GM13977 (cell line): ENCODE measurements at regions not wholly inside any gene's neighbourhood (a gene's known extent, or its start where the extent isn't known, plus 50 kb on each side); places are given as distances from the start of the nearest gene placed in this dataset.

Experiments
- DNase-seq: peaks from one replicate; pipeline ENCODE4 v3.0.0; 2012; ENCODE audit warnings: low spot score
- CTCF ChIP-seq: IDR thresholded peaks from 2 replicates; pipeline ENCODE4 v1.5.1; 2012; ENCODE audit warnings: mild to moderate bottlenecking, control low read depth; ENCODE audit not compliant: insufficient read depth; ENCODE audit errors: extremely low read depth, missing control alignments
- in situ Hi-C: fragments of 300-500 bp; cut with MboI; formaldehyde crosslinking; loops from one replicate; pipeline ENCODE4 v1.12.0; 2022; ENCODE audit warnings: low sequenced_read_pairs, low pct_unique_long_range_greater_than_20kb, mixed read lengths, inconsistent platforms; ENCODE audit not compliant: unreplicated experiment

DNA sequence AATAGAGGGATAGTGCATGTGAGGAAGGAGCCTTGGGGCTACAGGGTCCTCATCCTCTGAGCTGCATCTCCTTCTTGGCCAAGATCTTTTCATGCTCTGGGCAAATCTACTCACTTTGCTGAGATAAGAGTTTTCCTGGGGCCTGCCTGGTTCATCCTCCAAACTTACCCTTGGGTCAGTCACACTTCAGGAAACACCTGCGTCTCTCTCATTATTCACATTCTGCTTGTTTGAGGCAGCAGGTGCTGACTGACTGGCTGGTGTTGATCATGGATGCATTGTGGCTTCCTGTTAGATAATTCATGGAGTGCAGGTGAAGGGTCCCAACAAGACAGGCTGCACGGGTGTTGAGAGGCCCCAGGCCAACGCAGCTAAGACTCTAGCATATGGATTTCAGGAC lies 162.6 kb downstream of the SALL1 start:
- no peak for TF ChIP-seq CTCF
- in situ Hi-C loops, result no loop called here
- no peak for DNase-seq

- in situ Hi-C loops, result no loop called here
- TF ChIP-seq CTCF, result no peak
- no peak for DNase-seq
Measured at GRCh38 chr16:50986453-50986852, 164.6 kb downstream of the SALL1 start.

- DNase-seq, result no peak
- TF ChIP-seq CTCF, result no peak
Measured at GRCh38 chr16:50985733-50986132, 165.3 kb downstream of the SALL1 start.

DNA sequence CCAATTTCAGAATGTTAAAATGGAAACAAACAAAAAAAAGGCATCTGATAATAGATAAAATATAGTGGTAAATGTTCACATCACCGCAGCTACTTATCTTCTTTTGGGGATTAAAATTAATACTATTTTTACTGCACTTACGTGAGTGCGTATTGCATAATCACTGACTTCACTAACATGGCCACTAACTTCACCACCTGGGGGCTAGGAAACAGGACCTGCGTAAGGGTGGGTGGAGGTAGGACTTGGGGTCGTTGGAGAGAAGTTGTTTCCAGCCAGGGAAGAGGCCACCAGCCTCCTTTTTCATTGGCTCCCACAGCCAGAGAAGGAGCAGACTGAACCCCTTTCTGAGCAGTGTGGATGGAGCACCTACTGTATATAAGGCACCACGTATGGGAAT lies 166.4 kb downstream of the SALL1 start:
- in situ Hi-C loops, result no loop called here
- TF ChIP-seq CTCF, result no peak
- DNase-seq, result no peak

More at GRCh38 chr16:50985733-50986132, 165.3 kb downstream of the SALL1 start:
- in situ Hi-C loops, result no loop called here

GRCh38 chr16:50982808-50983207 lies 168.3 kb downstream of the SALL1 start:
- TF ChIP-seq CTCF, result no peak
- in situ Hi-C loops, result no loop called here

GRCh38 chr16:50981951-50982350 lies 169.1 kb downstream of the SALL1 start:
- in situ Hi-C loops, result no loop called here
- DNase-seq, result no peak
- TF ChIP-seq CTCF, result no peak

More at GRCh38 chr16:50982808-50983207, 168.3 kb downstream of the SALL1 start:
- DNase-seq, result no peak

DNA sequence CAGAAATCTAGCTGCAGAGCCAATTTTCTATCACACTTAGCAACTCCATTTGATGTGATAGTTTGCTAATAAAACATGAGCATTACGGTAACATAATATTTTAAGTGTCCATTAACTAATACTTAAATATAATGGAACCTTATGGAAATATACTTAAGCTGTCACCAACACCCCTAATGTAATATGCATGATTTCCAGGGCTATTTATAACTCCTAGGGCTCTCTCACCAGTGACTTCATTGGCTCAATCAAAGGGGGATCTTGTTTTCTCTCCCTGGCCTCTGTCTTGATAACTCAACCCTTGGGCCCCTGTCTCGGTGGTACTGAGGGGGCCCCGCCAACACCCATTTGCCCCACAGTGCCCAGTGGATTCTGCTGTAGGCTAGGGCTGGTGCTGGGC lies 170.4 kb downstream of the SALL1 start:
- in situ Hi-C loops, result no loop called here
- TF ChIP-seq CTCF, result no peak

More for the DNA sequence above, 170.4 kb downstream of the SALL1 start:
- DNase-seq, result no peak
